COLO829 (cell line): ENCODE measurements at regions not wholly inside any gene's neighbourhood (a gene's known extent, or its start where the extent isn't known, plus 50 kb on each side); places are given as distances from the start of the nearest gene placed in this dataset.
A peak's percentile ranks its signal among the peaks of the same experiment; 100 is the strongest.
"Not testable (repeated sequence)": the region's sequence is repeated elsewhere in the genome, so short reads cannot be mapped to it uniquely, and the experiment has no call there.

Source experiments
- DNase-seq: peaks from one replicate; pipeline ENCODE4 v3.0.0; 2012; ENCODE audit warnings: low spot score

GRCh38 chr9:26789959-26790358 is 102.6 kb downstream of the CAAP1 start:
- peak; percentile 28 for DNase-seq

GRCh38 chr9:26786564-26786963 is 106.0 kb downstream of the CAAP1 start:
- no peak for DNase-seq

DNA sequence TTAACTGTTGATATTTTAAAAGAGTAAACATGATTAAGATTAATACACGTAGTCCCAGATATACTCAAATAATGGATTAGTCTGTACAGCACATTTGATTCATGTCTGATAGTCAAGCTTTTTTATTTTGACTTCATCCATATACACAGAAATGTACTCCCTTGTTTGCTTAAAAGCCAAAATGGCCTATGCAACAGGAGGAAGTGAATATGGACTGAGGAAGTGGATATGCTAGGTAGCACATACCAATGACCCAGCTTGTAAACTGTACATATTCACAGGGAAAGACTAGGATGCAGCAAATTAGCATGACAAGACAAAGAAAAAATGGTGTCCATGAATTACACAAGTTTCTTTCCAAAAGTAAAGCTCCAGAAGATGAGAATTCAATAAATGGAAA is 109.7 kb downstream of the CAAP1 start:
- no peak for DNase-seq

DNA sequence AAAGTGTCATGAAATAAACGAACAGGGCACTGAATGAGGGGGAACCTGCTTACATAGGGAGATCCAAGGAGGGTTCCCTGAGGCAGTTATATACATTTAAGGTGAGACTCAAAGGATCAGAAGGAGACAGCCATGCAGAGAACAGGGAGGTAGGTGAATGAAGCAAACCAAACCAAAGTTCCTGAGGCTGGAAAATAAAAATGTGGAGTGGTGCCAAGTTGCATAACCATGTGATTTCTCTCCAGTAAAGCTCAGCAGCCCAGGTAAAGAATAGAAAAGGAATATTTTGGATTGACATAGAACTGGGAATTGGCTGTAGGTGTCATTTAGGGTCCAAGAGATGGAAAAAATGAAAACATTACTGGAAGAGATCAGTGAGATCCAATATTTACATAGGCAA is 110.7 kb downstream of the CAAP1 start:
- no peak for DNase-seq

DNA sequence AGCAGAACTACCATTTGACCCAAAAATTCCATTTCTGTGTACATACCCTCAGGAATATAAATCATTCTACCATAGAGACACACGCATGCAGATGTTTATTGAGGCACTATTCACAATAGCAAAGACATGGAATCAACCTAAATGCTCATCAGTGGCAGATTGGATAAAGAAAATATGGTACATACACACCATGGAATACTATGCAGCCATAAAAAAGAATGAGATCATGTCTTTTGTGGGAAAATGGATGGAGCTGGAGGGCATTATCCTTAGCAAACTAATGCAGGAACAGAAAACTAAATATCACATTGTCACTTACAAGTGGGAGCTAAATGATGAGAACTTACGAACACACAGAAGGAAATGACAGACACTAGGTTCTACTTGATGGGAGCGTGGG is 112.3 kb downstream of the CAAP1 start:
- DNase-seq, result not testable (repeated sequence)

GRCh38 chr9:26779062-26779461 is 113.5 kb downstream of the CAAP1 start:
- no peak for DNase-seq

- no peak for DNase-seq
These were observed 117.2 kb downstream of the CAAP1 start for GRCh38 chr9:26775391-26775790.

- DNase-seq, result no peak
These were observed 119.5 kb downstream of the CAAP1 start for GRCh38 chr9:26773056-26773455.

DNA sequence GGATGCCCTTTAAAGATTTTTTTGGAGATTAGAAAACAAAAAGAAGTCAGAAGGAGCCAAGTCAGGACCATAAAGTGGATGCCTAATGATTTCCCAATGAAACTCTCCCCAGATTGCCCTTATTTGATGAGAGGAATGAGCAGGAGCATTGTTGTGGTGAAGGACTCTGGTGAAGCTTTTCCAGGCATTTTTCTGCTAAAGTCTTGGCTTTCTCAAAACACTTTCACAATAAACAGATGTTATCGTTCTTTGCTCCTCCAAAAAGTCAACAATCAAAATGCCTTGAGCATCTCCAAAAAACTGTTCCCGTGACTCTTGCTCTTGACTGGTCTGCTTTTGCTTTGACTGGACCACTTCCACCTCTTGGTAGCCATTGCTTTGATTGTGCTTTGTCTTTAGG is 121.8 kb downstream of the CAAP1 start:
- no peak for DNase-seq

- no peak for DNase-seq
These were observed 124.5 kb downstream of the CAAP1 start for GRCh38 chr9:26768145-26768544.

DNA sequence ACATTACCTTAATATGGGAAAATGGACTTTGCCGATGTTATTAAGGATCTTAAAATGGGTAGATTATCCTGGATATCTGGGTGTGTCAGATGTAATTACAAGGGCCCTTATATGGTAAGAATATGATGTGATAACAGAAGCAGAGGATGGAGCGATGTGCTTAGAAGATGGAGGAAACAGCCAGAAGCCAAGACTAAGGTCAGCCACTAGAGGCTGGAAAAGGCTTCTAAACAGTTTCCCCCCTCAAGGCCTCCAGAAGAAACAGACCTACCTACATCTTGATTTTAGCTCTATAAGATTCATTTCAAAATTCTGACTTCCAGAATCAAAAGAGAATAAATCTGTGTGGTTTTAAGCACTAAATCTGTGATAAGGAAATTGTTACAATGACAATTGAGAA is 131.9 kb downstream of the CAAP1 start:
- no peak for DNase-seq

DNA sequence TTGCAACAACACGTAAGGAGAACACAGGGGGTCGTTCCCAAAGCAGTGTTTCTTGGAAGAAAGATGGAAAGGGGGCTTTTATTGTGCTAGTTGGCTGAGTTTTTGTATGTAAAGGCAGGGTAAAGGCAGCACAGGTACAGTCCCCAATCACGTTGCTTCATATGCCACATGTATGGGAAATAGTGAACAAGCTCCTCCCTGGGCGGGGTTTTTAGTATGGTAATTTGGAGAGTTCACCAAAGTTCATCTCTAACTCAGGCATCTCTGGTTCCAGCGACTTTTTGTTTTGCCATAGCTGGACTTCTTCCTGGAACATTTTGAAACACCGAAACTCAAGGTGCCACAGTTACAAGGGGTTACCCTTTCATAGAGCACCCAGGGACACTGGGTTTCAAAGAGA is 133.9 kb downstream of the CAAP1 start:
- no peak for DNase-seq

GRCh38 chr9:26756881-26757280 is 135.7 kb downstream of the CAAP1 start:
- DNase-seq, result no peak

DNA sequence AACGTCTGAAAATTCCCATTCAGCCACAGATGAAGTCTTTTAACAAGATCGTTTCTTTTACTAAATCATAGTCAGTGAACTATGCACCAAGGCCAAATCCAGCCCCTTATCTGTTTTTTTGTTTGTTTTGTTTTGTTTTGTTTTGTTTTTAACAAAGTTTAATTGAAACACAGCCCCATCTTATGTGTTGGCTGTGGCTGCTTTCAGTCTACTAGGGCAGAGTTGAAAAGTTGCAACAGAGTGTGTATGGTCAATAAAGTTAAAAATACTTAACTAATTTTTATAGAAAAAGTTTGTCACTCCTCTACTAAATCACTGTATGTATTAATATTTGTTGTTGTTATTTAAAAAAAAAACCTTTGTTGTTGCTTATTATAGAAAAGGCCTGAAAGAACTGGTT is 137.1 kb downstream of the CAAP1 start:
- DNase-seq, result no peak

- no peak for DNase-seq
These were observed 138.0 kb downstream of the CAAP1 start for GRCh38 chr9:26754509-26755164.

DNA sequence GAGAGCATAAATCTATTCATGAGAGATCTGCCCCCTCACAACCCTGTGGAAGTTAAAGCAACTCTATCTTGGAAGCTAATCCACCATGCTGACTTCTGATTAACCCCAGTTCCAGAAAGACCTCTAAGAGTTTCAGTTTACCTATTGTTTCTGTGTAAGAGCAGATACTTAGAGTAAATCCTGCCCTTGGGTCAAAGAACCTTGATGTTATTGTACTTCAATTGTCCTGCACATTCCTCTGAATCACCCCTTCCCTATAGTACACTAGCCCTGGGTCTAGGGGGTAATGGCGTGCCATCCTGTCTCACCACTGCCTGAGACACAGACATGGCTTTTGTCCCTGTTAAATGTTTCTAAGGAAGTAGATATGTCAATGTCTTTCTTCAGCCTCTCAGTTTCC is 138.6 kb downstream of the CAAP1 start:
- DNase-seq, result no peak

GRCh38 chr9:26750162-26750561 is 142.4 kb downstream of the CAAP1 start:
- DNase-seq, result no peak

DNA sequence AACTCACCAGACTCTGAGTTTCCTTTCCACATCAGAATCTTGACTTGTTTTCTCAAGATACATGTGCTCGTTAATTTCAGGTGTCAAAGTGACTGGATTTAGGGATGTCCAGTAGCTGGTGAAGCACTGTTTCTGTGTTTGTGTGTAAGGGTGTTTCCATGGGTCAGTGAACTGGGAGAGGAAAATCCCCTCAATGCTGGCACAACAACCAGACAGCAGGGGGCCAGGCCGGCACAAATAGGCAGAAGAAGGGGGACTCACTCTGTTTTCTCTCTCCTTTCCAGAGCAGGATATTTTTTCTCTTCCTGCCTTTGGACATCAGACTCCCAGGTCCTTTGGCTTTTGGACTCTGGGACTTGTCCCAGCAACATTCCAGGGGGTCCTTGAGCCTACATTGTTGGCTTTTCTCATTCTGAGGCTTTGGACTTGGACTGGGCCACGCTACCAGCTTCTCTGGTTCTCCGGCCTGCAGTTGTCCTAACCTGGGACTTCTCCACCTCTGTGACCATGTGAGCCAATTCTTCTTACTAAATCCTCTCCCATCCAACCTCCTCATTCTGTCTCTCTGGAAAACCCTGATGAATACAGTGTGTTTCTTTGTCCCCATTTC is 144.0 kb downstream of the CAAP1 start:
- DNase-seq, result no peak

GRCh38 chr9:26747611-26748010 is 145.0 kb downstream of the CAAP1 start:
- DNase-seq, result peak; percentile 23

- DNase-seq, result peak; percentile 44
These were observed 146.1 kb downstream of the CAAP1 start for GRCh38 chr9:26746357-26747072.

GRCh38 chr9:26745111-26745510 is 147.5 kb downstream of the CAAP1 start:
- no peak for DNase-seq

DNA sequence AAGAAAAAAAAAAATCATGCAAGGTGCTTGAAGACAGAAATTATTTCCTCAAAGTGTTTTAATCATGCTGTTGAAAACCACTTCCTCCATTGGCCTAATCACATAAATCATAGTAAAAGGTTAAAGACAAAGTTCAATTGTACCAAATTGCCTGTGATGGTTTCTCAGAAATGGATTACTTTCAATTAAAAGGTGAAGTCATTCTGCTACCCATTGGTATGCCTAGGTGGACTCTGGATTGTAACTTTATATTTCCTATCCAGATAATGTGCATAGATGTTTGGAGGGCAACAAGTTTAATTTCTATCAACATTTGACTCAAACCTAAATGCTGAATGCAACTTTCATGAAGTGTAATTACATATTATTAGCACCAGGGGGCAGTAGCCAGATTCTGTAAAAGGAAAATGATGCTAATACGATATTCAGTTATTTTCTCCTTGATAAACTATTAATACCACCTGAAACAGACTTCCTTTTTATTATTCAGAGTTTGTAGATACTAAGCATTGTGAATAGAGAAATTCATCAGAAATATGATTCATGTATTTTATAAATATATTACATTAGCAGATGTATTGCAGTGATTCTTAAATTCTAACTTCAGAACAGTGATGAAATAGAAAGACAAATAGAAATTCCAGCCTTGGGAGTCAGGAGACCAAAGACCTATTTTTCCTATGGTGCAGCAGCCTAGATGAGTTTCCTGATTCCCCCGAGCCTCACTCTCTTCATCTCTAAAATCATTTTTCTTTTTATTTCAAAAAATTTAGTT is 148.2 kb downstream of the CAAP1 start:
- DNase-seq, result no peak
